ENCODE measurements at regions not wholly inside any gene's neighbourhood (a gene's known extent, or its start where the extent isn't known, plus 50 kb on each side); places are given as distances from the start of the nearest gene placed in this dataset.

DNA sequence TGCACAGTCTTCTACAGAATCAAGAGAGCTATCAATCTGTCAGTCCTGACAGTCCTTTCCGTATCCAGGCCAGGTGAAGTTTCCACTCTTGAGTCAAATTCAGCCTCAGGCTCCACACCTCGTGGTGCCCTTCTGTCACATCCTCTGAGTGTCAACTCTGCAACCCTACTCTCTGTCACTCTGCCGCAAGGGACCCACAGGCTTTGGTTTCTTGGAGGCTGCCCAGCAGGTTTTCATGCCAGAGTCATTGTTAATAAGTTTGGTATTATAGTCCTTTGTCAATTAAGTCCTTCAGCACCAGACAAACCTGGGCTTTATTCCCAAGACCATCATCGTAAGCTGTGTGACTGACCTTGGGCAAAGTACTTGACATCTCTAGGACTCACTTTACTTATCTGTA lies 83.4 kb upstream of the KLHL13 start:
- TF ChIP-seq, protein P1, sequence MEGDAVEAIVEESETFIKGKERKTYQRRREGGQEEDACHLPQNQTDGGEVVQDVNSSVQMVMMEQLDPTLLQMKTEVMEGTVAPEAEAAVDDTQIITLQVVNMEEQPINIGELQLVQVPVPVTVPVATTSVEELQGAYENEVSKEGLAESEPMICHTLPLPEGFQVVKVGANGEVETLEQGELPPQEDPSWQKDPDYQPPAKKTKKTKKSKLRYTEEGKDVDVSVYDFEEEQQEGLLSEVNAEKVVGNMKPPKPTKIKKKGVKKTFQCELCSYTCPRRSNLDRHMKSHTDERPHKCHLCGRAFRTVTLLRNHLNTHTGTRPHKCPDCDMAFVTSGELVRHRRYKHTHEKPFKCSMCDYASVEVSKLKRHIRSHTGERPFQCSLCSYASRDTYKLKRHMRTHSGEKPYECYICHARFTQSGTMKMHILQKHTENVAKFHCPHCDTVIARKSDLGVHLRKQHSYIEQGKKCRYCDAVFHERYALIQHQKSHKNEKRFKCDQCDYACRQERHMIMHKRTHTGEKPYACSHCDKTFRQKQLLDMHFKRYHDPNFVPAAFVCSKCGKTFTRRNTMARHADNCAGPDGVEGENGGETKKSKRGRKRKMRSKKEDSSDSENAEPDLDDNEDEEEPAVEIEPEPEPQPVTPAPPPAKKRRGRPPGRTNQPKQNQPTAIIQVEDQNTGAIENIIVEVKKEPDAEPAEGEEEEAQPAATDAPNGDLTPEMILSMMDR (conservative IDR thresholded peaks at IDR 0.05 in 1 of 2, IDR thresholded peaks at IDR 0.05 in 1 of 2; ENCODE audit: extremely low read depth in 1 of 2, insufficient read depth in 1 of 2, low read depth in 1 of 2, low read length in 2 of 2), result no peak
- TF ChIP-seq EZH2 (IDR thresholded peaks at IDR 0.05; ENCODE audit: borderline replicate concordance, low read length), result no peak
